ENCODE measurements at regions not wholly inside any gene's neighbourhood (a gene's known extent, or its start where the extent isn't known, plus 50 kb on each side); places are given as distances from the start of the nearest gene placed in this dataset.

DNA sequence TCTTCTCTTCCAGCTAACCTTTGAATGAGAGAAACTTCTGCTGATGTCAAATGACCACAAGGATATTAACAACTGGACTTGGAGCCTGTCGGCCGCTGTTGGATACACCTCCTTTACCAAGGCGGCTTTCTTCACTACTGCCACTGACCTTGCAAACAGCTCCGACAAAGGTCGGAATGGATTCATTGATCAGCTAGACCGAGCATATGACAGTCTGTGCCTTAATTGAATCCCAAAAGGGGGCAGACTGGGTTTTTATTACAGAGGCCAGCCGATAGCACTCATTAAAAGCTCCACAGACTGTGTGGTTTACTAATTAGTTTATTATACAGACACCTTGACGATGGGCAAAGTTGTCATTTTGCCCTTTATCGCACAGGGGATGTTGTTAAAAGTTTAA lies 394.5 kb downstream of the RERGL start:
- H3K36me3 ChIP-seq, result no peaks in the 10 kb centered on the region
- no peak overlapping the region for H3K4me3 ChIP-seq
- H3K4me1 ChIP-seq, result no peaks in the 10 kb centered on the region
- TF ChIP-seq, protein P1, sequence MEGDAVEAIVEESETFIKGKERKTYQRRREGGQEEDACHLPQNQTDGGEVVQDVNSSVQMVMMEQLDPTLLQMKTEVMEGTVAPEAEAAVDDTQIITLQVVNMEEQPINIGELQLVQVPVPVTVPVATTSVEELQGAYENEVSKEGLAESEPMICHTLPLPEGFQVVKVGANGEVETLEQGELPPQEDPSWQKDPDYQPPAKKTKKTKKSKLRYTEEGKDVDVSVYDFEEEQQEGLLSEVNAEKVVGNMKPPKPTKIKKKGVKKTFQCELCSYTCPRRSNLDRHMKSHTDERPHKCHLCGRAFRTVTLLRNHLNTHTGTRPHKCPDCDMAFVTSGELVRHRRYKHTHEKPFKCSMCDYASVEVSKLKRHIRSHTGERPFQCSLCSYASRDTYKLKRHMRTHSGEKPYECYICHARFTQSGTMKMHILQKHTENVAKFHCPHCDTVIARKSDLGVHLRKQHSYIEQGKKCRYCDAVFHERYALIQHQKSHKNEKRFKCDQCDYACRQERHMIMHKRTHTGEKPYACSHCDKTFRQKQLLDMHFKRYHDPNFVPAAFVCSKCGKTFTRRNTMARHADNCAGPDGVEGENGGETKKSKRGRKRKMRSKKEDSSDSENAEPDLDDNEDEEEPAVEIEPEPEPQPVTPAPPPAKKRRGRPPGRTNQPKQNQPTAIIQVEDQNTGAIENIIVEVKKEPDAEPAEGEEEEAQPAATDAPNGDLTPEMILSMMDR (IDR thresholded peaks at IDR 0.05), result no peak
- H3K27ac ChIP-seq, result no peak overlapping the region
- DNase-seq (ENCODE audit: low spot score), result no peak
- no peaks in the 10 kb centered on the region for H3K9me3 ChIP-seq
- H3K27me3 ChIP-seq, result no peaks in the 10 kb centered on the region

DNA sequence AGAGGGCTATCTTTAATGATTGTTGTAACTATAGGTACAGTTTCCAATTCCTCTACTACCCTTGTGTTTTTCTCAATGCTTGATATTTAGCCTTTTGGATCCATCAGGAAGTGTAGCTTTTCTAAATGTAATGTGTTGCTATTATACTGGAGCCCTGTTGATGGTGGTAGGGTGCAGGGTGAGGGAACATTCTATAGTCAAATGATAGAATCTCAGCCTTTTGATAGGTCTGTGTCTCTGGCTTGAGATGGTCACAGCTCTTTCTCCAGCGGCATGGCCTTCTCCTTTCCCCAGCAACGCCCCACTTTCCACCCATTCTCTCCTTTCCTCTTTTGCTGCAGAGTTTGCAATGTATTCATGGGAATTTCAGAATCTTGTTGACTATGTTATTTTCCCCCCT lies 398.6 kb downstream of the RERGL start:
- TF ChIP-seq, protein P1 (IDR thresholded peaks at IDR 0.05), result no peak
- no peak overlapping the region for H3K27ac ChIP-seq
- H3K27me3 ChIP-seq, result no peaks in the 10 kb centered on the region
- no peaks in the 10 kb centered on the region for H3K36me3 ChIP-seq
- H3K9me3 ChIP-seq, result peaks cover 0 to 8% of the 10 kb centered on the region in 2 donors
- no peak for DNase-seq (ENCODE audit: low spot score)
- no peaks in the 10 kb centered on the region for H3K4me1 ChIP-seq
- H3K4me3 ChIP-seq, result no peak overlapping the region

DNA sequence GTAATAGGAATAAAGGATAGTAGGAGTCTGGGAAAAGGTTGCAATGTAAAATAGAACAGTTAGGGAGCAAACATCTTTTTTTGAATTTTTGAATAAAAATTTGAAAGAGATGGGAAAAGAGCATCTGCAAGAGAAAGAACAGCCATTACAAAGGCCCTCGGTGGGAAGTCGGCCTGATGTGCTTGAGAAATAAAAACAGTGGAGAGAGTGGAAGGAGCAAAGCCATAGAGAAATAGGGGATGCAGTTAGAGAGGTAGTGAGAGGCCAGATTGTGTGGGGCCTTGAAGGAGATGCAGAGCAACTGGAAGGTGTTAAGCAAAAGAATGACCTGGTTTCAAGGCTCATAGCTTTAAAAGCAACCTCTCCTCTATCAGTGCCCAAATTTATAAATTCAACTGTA lies 409.8 kb downstream of the RERGL start:
- no peaks in the 10 kb centered on the region for H3K4me1 ChIP-seq
- TF ChIP-seq, protein P1 (IDR thresholded peaks at IDR 0.05), result no peak

DNA sequence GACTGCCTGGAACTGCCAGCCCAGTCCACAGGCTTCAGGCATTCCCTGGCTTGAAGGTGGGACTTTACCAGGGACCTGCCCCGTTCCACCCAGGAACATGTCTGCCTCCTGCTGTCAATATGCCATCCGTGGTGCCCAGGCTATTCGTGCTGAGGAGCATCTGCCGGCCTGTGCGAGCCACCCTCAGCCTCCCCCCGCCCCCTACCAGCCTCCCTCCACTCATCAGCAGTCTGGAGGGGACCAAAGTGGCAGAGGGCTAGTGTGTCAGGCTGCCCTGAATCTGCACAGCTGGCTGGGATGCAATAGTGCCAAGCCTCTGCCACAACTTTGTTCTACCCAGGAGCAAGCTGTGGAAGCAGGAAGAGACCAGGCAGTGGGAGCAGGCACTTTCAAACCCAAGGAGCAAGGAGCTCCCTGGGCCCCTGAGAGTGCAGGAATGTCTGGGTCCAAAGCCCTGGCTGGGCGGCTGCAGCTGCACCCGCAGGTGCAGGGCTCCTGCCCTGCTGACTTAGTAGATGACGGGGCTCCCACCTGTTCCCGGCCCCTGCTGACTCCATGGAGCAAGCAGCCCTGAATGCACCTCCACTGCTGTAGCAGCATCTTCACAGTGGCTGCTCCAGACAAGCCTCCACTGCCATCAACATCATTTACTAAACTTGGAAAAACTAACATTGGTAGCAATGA lies 423.2 kb downstream of the RERGL start:
- no peak overlapping the region for H3K27ac ChIP-seq
- H3K4me3 ChIP-seq, result no peak overlapping the region
- no peaks in the 10 kb centered on the region for H3K27me3 ChIP-seq
- H3K4me1 ChIP-seq, result no peaks in the 10 kb centered on the region
- DNase-seq (ENCODE audit: low spot score), result no peak
- H3K36me3 ChIP-seq, result no peaks in the 10 kb centered on the region
- TF ChIP-seq, protein P1 (IDR thresholded peaks at IDR 0.05), result no peak
- no peaks in the 10 kb centered on the region for H3K9me3 ChIP-seq

More for the DNA sequence above, 409.8 kb downstream of the RERGL start:
- Histone ChIP-seq H3K9me3 (no peaks in the 10 kb centered on the region), H3K4me3 (no peak overlapping the region), H3K27ac (no peak overlapping the region), H3K27me3 (no peaks in the 10 kb centered on the region), H3K36me3 (no peaks in the 10 kb centered on the region)
- no peak for DNase-seq (ENCODE audit: low spot score)

DNA sequence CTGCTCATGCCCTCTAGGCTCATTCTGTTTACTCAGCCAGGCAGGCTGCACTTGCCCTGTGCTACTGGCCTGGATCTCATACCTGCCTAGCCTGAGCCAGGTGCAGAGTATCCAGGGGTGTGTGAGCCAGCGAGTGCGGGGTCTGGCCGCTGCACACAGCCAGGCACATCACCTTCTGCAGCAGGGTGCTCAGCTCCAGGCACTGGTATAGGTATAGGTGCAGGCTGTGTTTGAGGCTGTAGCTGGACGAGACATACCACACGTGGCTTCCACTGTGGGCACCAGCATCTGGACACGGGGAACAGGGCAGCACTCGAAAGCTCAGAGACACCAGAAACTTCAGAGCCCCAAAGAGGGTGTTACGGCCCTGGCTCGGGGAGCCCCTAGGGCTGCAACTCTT lies 424.2 kb downstream of the RERGL start:
- no peaks in the 10 kb centered on the region for H3K36me3 ChIP-seq
- no peak overlapping the region for H3K4me3 ChIP-seq
- no peaks in the 10 kb centered on the region for H3K9me3 ChIP-seq
- H3K4me1 ChIP-seq, result no peaks in the 10 kb centered on the region
- H3K27ac ChIP-seq, result no peak overlapping the region
- H3K27me3 ChIP-seq, result no peaks in the 10 kb centered on the region
- TF ChIP-seq, protein P1 (IDR thresholded peaks at IDR 0.05), result no peak
- DNase-seq (ENCODE audit: low spot score), result no peak

DNA sequence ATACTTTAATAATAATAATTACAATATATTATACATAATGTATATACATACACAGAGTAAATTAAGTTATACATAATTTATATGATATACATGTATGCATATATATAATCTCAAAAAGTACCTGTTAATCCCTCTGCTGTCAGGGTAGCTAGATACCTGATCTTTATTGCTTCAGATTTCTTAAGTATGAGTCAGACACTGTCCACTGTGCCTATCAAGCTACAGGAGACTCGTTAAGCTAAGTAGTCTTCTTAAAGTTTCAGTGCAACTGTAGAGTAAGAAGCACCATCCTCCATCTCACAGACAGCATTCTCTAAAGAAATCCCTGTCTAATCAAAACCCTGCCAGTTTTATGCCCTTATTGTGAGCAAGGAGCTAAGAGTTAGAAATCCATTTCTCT lies 428.7 kb downstream of the RERGL start:
- Histone ChIP-seq H3K27me3 (no peaks in the 10 kb centered on the region), H3K4me3 (no peak overlapping the region), H3K9me3 (no peaks in the 10 kb centered on the region), H3K27ac (no peak overlapping the region), H3K36me3 (no peaks in the 10 kb centered on the region), H3K4me1 (no peaks in the 10 kb centered on the region)
- DNase-seq (ENCODE audit: low spot score), result no peak
- TF ChIP-seq, protein P1 (IDR thresholded peaks at IDR 0.05), result no peak
